Hepatocyte (in vitro differentiated cells): ENCODE measurements at regions not wholly inside any gene's neighbourhood (a gene's known extent, or its start where the extent isn't known, plus 50 kb on each side); places are given as distances from the start of the nearest gene placed in this dataset.

ENCODE experiments used
- EZH2 ChIP-seq: fragments of 200-600 bp; sonication (generic); IDR thresholded peaks from 2 replicates; pipeline ENCODE4 v1.6.1; 2016; ENCODE audit warnings: antibody characterized with exemption, mild to moderate bottlenecking, borderline replicate concordance
- EZH2phosphoT487 ChIP-seq: fragments of 200-600 bp; sonication (generic); IDR thresholded peaks from one replicate; pipeline ENCODE4 v1.6.1; 2018; ENCODE audit warnings: antibody characterized with exemption, mild to moderate bottlenecking, low read depth, moderate library complexity; ENCODE audit not compliant: unreplicated experiment, severe bottlenecking
- TF ChIP-seq, protein P1 (sequence below): fragments of 200-600 bp; sonication (generic); IDR thresholded peaks from 2 replicates; pipeline ENCODE4 v1.5.1; 2016; ENCODE audit warnings: antibody characterized with exemption, mild to moderate bottlenecking; ENCODE audit not compliant: poor library complexity

DNA sequence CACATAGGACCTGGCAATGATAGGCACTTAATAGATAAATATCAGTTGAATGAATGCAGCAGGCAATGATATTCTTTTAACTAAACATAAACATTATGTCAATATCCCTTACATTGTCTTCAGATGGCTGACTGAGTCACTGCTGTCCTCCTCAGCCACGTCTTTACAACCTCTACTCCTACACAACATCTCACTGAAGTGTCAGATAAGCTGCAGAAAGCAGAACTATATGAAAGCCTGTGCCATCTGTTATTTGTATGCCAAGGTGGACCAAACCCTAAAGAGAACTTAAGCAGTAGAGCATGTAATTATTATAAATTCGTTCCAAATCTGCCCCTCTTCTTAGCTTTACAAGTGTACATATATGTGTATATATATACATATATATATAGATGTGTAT is 271.2 kb downstream of the RASEF start:
- TF ChIP-seq, protein P1, sequence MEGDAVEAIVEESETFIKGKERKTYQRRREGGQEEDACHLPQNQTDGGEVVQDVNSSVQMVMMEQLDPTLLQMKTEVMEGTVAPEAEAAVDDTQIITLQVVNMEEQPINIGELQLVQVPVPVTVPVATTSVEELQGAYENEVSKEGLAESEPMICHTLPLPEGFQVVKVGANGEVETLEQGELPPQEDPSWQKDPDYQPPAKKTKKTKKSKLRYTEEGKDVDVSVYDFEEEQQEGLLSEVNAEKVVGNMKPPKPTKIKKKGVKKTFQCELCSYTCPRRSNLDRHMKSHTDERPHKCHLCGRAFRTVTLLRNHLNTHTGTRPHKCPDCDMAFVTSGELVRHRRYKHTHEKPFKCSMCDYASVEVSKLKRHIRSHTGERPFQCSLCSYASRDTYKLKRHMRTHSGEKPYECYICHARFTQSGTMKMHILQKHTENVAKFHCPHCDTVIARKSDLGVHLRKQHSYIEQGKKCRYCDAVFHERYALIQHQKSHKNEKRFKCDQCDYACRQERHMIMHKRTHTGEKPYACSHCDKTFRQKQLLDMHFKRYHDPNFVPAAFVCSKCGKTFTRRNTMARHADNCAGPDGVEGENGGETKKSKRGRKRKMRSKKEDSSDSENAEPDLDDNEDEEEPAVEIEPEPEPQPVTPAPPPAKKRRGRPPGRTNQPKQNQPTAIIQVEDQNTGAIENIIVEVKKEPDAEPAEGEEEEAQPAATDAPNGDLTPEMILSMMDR, result no peak
- TF ChIP-seq EZH2 (no peak), EZH2phosphoT487 (no peak)
